PFSK-1 (cell line): ENCODE measurements at regions not wholly inside any gene's neighbourhood (a gene's known extent, or its start where the extent isn't known, plus 50 kb on each side); places are given as distances from the start of the nearest gene placed in this dataset.

Experiments used
- POLR2AphosphoS5 ChIP-seq: IDR thresholded peaks from 2 replicates; pipeline ENCODE4 v1.6.1; 2012; ENCODE audit warnings: low read depth, mild to moderate bottlenecking, control low read depth, low read length, moderate library complexity
- REST ChIP-seq, 2 experiments: IDR thresholded peaks; 2 replicates each; pipeline versions ENCODE4 v1.6.1 to v1.8.0; 2011 to 2012; ENCODE audit warnings: low read depth in 2 of 2, low read length in 2 of 2, control low read depth in 1 of 2, inconsistent platforms in 1 of 2, mild to moderate bottlenecking in 1 of 2, moderate library complexity in 1 of 2; ENCODE audit not compliant: insufficient read depth in 1 of 2

- TF ChIP-seq REST (IDR thresholded peaks at IDR 0.05; ENCODE audit: insufficient read depth in 1 of 2, low read depth in 2 of 2, low read length in 2 of 2) (no peak), POLR2AphosphoS5 (no peak)
Observed at GRCh38 chr2:67666386-67667053, 269.4 kb downstream of the ETAA1 start.
